HG02763 (cell line): ENCODE measurements at regions not wholly inside any gene's neighbourhood (a gene's known extent, or its start where the extent isn't known, plus 50 kb on each side); places are given as distances from the start of the nearest gene placed in this dataset.

Experiments used
- ATAC-seq: cut with Tn5 transposase; IDR thresholded peaks from one replicate; pipeline ENCODE4 v1.9.1; 2021; ENCODE audit warnings: mild to moderate bottlenecking, moderate library complexity; ENCODE audit not compliant: unreplicated experiment

DNA sequence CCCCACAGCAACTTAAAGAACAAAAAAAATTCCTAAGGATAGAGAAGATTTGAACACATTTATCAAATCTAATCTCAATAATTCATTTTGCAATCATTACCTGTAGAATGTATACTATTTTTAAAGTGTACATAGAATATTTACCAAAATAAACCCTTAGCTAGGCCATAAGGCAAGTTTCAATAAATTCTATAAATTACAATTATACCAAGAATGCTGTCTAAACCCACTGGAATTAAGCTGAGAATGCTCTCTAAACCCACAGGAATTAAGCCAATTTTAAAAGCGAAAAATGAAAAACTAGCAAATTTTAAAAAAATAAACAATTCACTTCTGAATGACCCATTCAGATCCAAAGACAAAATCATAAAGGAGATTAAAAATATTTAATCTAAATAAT lies 540.4 kb upstream of the NBEA start:
- no peak for ATAC-seq

DNA sequence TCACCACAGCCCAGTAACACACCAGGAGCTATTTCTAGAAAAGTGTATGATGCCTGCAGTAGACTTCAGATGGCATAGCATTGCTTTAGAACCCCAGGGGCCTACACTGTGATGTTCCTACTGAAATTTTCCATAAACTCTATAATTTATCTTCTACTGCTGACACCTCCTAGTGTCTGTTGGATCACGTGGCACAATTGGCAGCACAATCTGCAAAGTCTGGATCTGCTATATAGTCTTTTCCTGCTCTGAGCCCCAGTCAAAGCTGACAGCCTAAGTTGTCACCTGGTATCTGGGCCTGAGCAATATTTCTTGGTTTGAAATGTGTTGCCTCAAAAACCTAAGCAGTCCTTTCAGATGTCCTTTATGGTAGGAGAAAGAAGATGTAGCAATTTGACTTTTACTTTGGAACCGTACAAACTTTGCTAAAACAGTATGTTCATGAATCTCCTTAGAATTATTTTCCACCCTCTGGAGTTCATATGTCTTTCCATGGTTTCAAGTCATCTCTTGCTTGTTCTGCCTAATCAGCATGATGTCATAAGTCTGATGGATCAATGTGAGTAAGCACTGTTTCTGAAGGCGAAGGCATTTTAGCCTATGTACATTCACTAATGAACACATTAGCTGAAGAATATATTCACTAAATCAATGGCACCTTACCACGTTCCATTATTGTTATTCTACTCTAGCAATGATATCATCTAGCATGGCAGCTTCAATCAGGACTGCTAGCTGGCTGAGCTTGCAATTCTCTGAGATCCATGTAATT lies 536.5 kb upstream of the NBEA start:
- no peak for ATAC-seq

DNA sequence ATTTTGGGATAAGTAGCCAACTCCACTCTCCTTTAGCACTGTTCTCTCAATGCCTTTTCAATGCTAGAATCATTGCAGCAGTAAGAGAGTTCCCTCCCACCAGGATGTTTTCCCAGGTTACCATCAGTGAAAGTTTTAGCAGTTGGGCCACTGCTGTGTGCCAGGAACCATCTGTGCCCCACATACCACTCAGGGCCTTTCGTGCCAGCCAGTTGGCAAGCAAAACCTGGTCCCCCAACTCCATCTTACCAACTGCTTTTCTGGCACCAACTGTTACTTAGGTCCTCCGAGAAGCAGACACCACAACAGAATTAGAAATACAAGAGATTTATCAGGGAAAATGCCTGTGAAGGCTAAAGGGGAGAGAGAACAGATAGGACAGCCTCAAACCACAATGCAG lies 533.4 kb upstream of the NBEA start:
- ATAC-seq = no peak

DNA sequence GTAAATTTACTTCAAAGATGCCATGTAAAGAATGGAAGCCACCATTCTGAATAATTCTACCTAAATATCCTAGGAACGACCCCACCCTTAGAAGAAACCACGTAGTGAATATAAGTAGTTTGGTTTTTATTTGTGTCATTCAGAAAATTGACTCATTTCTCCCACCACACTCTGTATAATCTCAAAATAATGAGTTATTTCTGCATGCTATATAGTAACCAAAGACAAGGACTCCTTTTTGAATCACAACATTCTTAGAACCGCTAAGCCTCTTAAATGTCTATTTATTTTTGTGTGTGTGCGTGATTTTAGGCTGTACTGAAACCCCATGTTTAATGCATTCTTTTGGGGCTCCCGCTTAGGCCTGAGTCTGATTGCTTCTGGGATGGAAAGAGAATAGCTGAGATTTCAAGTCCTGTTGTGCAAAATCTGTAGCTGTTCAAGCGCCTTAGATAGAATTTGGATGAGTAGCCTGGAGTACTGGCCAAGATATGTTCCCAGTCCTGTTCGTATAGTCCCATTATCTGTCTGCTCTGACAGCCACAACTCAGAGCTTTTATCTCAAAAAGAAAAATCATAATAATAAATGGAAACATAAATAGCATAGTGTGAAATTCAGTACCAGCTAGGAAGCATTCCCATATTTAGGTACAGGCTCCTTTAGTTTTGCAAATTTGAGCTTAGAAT lies 532.4 kb upstream of the NBEA start:
- ATAC-seq = no peak

DNA sequence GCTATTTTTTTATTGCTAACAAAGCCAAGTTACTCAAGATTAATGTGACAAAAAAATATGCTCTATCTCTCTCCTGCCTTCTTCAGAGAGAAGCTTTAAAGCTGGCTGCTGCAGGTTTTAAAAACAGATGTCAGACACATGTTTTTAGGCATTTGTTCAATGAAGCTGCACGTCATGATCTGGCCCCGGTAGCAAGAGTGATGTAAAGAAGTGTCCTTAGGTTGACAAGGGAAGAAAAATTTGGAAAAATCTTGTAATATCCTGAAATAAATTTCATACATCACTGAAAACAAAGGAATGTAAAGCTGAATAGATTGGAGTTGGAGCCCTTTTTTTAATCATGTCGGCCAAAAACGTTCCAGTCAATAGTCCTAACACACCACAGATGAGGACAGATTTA lies 531.4 kb upstream of the NBEA start:
- ATAC-seq = no peak

DNA sequence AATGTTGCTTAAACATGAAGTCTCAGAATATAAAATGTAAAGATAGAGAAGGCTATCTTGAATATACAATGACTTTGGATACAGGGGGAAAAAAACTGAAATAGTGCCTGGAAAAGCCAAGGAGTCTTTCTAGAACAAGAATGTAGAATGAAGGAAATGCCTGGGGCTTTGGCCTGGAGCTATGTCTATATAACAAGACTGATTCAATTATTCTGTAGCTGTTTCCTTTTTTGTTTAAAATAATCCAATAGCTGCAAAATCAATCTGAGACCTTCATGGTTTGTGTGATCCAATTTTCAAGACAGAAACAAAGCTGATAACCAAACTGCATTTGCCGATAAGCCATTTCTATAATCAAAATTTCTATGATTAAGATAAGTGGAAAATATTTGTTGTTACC lies 530.9 kb upstream of the NBEA start:
- no peak for ATAC-seq

DNA sequence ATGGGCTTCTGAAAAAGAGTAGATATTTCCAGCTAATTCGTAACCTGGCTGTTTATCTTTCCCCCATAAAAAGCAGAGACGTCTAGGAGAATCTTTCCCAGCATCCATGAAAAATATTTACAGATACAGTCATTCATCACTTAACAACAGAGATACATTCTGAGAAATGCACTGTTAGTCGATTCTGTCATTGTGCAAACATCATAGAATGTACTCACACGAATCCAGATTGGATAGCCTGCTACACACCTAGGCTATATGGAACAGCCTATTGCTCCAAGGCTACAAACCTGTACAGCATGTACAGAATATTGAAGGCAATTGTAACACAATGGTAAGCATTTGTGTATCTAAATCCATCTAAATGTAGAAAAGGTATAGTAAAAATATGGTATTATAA lies 530.2 kb upstream of the NBEA start:
- ATAC-seq = no peak

DNA sequence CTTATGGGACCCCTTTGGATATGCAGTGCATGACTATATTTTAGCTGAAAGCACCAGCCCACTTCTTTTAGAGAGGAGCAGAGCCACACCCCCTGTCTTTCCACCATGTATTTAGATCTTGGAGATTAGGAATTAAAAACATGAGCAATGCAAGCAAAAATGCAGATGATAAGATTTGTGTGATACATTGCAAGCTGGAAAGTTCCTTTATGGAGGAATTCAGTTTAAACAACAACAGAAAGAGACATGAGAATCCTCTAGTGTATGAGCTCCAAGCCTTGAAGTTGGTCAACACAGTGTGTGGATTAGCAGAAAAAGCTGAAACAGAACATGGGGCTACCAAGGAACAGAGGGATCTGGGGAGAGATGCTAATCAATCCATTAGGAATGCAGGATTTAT lies 529.8 kb upstream of the NBEA start:
- no peak for ATAC-seq

DNA sequence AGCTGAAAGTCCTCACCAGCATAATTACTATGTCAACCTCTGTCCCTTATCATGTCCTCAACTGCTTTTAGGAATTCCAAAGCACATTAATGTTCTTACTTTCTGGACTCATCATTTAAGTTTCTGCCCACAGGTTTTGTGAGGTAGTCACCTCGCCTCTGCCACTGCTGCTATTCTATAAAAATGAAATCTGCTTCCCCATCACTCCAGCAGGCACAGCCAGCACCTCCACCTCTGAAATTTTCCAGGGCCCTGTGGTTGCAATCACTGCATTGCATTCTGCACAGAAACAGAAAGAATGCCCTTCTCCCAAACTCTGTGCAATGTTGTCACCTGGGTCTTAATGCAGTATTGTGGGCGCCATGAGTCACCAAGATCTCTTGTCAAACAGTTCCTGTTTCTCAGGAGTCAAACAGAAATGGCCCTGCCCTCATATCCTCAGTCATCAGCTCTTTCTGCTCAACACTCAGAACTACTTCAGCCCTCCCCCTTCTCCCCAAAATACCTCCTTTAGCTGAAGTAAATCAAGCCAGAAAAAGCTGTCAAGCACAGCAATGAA lies 529.2 kb upstream of the NBEA start:
- ATAC-seq = no peak

DNA sequence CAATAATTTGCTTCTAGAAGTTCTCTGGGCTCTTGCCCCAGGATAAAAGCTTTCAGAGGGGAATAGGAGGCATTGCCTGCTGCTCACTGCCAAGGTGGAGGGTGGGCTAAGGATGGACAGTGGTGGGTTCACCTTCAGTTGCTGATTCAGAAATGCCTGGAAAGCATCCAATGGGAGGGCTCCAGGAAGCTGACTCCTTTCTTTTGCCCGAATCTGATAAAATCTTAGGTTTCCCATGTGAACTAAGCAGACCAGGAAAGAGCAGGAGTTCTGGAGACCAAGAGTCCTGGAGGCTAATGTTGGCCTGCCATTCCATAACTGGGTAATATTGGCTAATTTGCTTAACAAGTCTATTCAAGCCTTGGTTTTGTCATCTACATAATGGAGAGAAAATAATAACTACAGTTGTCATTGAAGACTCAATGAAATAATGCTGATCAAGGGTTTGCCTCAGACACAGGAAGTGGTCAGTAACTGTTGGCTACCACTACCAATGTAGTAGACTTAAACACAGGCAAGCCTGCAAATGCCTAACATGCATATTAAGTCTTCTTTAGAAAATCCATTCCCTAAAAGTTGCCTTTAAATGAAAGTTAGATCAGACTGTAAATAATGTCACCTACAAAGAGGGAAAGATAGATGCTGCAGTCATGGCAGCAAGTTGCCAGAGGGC lies 528.4 kb upstream of the NBEA start:
- no peak for ATAC-seq

DNA sequence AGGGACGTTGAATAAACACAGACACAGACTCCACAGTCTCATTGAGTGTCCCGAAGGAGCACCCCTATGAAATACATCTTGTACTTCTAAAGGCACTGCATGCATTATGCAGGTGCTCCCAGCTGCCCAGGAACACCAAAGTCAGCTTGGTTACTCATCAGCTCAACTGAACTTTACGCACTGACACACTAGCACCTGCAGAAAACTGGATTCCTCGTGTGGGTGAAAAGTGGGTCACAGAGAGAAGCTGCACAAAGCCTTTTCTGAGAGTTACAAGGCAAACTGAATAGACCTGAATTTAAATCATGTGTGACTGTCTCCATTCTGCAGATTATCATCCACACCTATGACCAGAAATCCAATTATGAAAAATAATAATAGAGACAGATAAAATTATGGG lies 527.5 kb upstream of the NBEA start:
- ATAC-seq = no peak

DNA sequence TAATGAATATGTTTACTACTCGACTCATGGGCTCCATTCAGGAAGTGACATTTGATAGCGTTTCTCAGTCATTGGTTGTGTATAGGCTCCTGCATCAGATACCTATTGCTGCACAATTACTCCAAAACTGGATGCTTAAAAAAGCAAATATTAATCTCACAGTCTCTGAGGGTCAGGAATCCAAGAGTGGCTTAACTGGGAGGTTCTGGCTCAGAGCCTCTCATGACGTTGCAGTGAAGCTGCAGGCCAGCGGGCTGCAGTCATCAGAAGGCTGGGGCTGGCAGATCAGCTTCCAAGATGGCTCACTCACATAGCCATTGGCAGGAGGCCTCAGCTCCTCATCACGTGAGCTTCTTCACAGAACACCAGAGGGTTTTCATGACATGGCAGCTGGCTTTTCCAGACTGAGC lies 525.1 kb upstream of the NBEA start:
- no peak for ATAC-seq

DNA sequence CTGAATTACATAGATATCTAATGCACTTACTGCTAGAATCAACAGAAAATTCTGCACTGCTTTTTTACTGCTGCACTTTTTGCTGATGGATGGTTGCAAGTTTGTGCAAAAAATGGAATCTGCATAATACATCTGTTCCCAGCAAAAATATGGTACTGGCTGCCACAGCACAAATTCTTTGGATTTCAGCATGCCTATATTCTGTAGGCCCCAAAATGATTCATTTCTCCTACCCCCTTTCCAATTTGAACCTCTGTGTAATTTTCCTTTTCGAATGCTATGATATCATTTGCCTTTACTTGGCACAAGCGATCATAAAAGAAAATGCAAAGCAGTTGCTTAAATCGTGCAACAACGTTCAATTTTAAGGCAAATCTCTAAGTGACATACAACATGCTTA lies 524.2 kb upstream of the NBEA start:
- ATAC-seq = no peak

DNA sequence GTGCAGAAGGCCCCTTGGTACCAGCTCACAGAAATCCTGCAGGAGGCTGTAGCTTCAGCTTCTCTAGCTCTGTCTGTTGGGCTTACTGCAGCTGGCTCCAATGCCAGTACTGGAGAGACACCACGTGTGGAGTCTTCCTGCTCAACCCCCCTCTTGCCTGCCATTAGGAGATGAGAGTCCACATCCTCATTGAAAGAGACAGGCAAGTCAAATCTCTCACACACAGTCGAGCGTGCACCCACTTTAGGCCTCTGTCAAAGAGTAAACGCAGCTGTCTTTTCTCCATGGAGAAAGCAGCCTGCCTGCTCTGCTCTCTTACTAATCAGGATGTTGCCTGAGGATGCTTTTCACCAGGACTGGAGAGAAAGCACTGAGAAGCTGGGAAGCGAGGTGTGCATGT lies 523.0 kb upstream of the NBEA start:
- ATAC-seq = no peak

DNA sequence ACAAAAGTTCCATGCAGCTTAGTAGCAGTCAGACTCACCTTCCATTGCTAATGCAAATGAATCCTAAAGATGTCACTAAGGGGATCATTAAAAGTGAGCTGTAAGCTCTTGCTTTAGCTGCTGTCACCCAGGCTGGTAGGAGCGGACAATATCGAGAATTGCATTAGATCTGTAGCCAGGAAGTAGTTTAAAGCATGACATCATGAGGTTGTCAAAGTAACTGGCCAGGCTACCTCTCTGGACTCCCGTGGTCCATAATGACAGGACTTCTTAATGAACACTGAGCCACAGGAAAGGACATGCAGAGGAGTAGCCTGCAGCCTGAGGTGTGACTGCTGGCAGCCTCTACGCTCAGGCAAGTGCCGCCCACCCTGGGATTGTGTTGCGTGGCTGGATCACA lies 522.3 kb upstream of the NBEA start:
- no peak for ATAC-seq

DNA sequence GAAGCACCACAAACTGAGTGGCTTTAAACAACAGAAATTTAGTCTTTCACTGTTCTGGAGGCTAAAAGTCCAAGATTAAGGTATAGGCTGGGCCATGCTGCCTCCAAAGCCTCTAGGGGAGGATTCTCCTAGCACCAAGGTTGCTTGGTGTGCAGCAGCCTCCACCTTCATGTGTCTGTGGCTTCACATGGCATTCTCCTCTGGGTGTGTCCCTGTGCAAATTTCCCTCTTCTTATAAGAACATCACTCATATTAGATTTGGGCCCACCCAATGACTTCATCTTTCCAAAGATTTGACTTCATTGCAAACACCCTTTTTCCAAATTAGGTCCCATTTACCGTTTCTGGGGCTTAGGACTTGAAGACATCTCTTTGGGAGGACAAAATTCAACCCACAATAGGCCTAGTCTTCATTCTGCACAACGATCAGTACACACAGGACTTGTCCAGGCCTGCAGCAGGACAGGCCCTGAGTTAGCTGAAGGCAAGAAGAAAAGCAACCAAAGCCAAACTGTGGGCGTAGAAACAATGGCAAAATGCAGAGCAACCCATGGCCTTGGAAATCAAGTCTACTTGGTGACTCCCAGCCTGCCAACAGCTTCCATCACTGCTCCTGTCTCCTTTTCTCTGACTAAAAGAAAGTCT lies 521.2 kb upstream of the NBEA start:
- no peak for ATAC-seq

DNA sequence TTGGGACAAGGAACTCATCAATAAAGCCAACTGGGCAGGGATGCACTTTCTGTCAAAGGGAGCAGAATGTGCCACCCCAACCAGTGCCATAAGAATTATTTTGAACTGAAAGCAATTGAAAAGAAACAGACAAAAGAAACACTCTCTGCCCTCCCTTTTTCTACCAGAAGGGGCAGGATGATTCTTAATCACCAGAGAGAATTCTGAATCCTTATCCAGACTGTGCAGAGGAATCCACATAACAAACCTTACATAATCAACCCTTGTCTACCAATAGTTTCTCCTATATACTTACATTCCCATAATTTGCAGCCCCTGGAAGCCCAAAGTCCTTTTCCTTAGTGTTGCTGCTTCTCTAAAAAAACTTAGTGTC lies 520.7 kb upstream of the NBEA start:
- ATAC-seq = no peak

DNA sequence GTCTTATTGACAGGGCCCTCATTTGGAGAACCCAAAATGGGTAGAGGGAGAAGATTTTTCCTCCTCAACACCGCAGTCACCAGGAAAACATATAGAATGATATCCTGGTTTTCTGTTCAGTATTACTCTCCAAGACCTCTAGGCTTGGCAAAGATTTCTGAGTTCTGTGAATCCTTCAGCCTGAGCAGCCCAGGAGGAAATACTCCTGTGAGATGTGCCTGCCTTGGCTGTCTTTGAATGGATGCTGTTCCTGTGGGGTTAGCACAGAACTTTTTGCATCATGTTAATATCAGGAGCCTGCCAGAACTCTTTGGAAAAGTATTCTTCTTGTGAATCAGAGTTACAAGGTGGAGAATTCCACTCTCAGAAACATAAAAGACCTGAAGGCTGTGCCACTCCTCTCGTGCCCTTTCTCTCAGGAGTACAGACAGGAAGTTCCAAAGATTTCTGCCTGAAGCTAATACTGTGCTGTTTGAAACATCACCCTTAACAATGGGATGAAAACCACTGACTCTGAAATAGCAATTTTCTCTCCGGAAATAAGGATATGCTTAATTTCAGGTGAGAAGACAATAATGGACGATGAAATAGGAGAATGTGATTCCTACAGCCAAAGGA lies 520.1 kb upstream of the NBEA start:
- ATAC-seq = no peak

DNA sequence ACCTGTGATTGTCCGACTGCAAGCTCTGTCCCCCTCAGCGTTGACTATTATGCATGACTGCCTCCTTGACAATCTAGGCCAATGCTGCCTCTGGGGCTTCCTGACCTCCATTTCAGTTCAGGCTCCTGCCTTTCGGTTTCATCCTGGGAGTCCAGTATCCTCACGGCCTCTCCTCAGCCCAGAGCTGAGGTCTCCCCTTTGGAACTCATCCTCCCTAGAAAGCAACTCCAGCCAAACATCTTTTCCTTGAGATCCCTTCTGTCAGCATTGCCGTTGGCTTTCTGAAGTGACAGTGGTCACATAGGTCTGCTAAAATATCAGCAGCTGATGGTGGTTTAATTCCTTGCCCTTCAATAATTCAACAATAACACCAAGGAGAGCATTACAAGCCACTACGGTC lies 519.1 kb upstream of the NBEA start:
- no peak for ATAC-seq

DNA sequence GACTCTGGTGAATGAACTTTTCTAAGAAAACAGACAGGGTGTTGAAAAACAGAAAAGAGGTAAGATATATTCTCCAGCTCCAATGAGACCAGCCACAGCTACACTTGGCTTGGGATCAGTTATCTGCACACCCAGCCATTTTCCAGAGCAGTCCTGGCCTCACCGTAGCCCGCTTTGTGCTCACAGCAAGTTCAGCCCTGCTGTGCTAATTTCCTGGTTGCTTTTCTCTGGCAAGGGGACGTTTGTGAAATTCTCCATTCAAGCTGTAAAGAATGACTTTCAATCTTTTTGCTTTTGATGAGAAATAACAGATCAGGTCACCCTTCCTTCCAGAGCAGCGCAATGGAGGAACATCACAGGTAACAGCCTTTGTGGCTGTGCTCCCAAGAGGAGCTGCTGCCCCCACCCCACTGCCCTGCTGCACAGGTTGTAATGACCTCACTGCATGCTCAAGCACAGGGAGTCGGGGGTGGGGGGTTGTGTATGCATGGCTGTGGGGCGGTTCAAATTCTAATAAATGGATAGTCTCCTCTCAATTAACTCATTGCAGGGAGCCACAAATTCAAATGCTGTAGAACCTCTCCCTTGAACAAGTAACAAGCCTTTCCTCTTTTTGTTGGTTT lies 516.6 kb upstream of the NBEA start:
- ATAC-seq = no peak

DNA sequence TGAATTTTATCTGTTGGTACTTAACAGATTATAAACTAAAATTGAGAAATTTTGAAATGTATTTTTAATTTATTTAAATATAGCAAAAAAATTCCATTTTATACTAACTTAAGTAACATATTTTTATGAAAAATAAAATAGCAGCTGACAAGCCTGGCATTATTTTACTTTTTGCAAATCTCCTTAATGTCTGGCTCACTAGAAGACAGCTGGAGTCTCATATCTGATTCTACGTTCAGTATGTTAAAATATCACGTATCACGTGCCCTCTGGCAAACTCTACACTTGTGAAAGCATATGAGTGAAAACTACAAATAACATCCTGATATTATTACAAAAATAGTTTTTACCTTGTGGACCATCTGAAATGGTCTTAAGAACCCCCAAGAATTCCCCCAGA lies 513.2 kb upstream of the NBEA start:
- no peak for ATAC-seq
